Fibroblast of lung (primary cell): ENCODE measurements at regions not wholly inside any gene's neighbourhood (a gene's known extent, or its start where the extent isn't known, plus 50 kb on each side); places are given as distances from the start of the nearest gene placed in this dataset.
"Not testable (repeated sequence)": the region's sequence is repeated elsewhere in the genome, so short reads cannot be mapped to it uniquely, and the experiment has no call there.

Experiments used
- CTCF ChIP-seq, 2 donors: IDR thresholded peaks in 1 of 2; conservative IDR thresholded peaks in 1 of 2; 1 replicate in 1 of 2; 2 replicates in 1 of 2; pipeline ENCODE4 v1.5.1; 2011 to 2012; ENCODE audit warnings: low read length in 2 of 2, control low read depth in 1 of 2, inconsistent platforms in 1 of 2, low read depth in 1 of 2, mild to moderate bottlenecking in 1 of 2
- EZH2 ChIP-seq: IDR thresholded peaks from 2 replicates; pipeline ENCODE4 v1.5.1; 2012; ENCODE audit warnings: low read length, control low read depth, mild to moderate bottlenecking; ENCODE audit errors: missing control alignments

GRCh38 chr17:16864462-16865076, 107.3 kb downstream of the TNFRSF13B start:
- TF ChIP-seq CTCF (conservative IDR thresholded peaks at IDR 0.05 in 1 of 2, IDR thresholded peaks at IDR 0.05 in 1 of 2; ENCODE audit: low read depth in 1 of 2, low read length in 2 of 2); EZH2: not testable (repeated sequence)
